ENCODE measurements at regions not wholly inside any gene's neighbourhood (a gene's known extent, or its start where the extent isn't known, plus 50 kb on each side); places are given as distances from the start of the nearest gene placed in this dataset.

DNA sequence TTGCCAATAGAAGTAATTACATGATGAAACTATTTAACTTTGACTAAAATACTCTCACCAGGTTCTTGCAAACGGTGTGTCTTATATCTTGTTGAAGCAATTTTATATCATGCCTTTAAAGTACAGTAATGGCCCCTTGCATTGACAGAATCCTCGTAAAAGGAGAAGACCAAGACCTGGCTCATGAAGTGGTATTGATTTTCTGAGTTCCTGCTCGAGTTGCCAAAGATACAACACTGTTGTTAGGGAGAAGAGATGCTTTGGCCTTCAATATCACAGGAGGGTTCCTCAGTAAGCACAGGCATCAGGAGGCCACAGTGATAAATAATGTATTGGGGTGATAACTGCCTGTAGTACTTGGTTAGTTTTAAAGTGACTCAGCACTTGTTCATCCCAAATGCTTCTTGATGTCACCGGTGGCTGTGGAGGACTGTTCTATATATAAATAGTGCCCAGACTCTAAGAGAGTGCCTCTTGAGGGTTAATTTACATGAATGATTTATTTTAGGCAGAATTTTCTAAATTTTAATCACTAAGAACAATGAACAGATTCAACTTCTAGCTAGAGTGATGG is 571.7 kb upstream of the FANCL start:
- TF ChIP-seq, protein P1, sequence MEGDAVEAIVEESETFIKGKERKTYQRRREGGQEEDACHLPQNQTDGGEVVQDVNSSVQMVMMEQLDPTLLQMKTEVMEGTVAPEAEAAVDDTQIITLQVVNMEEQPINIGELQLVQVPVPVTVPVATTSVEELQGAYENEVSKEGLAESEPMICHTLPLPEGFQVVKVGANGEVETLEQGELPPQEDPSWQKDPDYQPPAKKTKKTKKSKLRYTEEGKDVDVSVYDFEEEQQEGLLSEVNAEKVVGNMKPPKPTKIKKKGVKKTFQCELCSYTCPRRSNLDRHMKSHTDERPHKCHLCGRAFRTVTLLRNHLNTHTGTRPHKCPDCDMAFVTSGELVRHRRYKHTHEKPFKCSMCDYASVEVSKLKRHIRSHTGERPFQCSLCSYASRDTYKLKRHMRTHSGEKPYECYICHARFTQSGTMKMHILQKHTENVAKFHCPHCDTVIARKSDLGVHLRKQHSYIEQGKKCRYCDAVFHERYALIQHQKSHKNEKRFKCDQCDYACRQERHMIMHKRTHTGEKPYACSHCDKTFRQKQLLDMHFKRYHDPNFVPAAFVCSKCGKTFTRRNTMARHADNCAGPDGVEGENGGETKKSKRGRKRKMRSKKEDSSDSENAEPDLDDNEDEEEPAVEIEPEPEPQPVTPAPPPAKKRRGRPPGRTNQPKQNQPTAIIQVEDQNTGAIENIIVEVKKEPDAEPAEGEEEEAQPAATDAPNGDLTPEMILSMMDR (IDR thresholded peaks at IDR 0.05) = no peak
- no peak for TF ChIP-seq EZH2 (IDR thresholded peaks at IDR 0.05; ENCODE audit: borderline replicate concordance, insufficient read depth, low read depth, low read length, poor library complexity, severe bottlenecking)
